GM18867 (cell line): ENCODE measurements at regions not wholly inside any gene's neighbourhood (a gene's known extent, or its start where the extent isn't known, plus 50 kb on each side); places are given as distances from the start of the nearest gene placed in this dataset.

Experiments
- ATAC-seq: cut with Tn5 transposase; IDR thresholded peaks from one replicate; pipeline ENCODE4 v1.9.1; 2021; ENCODE audit warnings: mild to moderate bottlenecking, moderate library complexity; ENCODE audit not compliant: unreplicated experiment

GRCh38 chr3:82773207-82773606 is 1011.8 kb upstream of the GBE1 start:
- ATAC-seq: no peak

- ATAC-seq: no peak
These were observed 1003.1 kb upstream of the GBE1 start for GRCh38 chr3:82764521-82764920.

GRCh38 chr3:82761858-82762257 is 1000.4 kb upstream of the GBE1 start:
- no peak for ATAC-seq

DNA sequence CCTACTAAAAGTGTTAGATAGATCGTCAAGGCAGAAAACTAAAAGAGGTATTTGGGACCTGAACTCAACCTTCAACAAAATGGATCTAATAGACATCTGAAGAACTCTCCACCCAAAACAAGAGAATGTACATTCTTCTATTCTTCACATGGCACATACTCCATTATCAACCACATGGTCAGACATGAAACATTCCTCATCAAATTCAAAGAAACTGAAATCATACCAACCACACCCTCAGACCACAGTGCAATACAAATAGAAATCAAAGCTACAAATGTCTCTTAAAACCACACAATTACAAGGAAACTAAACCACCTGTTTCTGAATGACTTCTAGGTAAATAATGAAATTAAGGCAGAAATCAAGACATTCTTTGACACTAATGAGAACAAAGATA is 984.1 kb upstream of the GBE1 start:
- ATAC-seq: no peak

DNA sequence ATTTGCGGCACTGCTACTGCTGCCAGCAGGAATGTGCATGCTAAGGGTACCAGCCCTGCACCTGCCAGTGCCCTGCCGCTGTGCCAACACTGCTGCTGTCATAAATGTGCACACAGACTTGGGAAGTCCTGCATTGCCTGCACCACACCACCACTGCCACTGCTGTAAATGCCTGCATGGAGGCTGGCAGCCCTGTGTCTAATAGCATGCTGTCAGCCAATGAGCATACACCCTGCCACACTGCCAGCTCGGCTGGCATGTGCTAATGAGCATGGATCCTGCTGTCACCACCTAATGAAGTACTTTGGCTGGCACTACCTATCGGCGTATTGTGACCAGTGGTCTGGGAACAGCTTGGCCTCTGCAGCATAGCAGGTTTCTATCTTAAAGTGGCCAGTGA is 981.8 kb upstream of the GBE1 start:
- no peak for ATAC-seq

GRCh38 chr3:82741346-82741745 is 979.9 kb upstream of the GBE1 start:
- ATAC-seq: no peak

- no peak for ATAC-seq
These were observed 977.9 kb upstream of the GBE1 start for GRCh38 chr3:82739390-82739789.

GRCh38 chr3:82736696-82737277 is 975.3 kb upstream of the GBE1 start:
- ATAC-seq: no peak

DNA sequence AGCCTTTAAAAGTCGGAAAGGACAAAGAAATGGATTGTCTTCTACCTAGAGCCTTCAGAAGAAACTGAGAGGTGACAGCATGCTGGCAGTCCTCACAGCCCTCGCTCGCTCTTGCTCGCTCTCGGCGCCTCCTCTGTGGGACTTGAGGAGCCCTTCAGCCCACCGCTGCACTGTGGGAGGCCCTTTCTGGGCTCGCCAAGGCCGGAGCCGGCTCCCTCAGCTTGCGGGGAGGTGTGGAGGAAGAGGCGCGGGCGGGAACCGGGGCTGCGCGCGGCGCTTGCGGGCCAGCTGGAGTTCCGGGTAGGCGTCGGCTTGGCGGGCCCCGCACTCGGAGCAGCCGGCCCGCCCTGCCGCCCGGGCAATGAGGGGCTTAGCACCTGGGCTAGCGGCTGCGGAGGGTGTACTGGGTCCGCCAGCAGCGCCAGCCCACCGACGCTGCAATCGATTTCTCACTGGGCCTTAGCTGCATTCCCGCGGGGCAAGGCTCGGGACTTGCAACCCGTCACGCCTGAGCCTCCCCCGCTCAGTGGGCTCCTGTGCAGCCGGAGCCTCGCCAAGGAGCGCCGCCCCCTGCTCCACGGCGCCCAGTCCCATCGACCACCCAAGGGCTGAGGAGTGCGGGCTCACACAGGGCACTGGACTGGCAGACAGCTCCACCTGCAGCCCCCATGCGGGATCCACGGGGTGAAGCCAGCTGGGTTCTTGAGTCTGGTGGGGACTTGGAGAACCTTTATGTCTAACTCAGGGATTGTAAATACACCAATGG is 953.8 kb upstream of the GBE1 start:
- no peak for ATAC-seq

GRCh38 chr3:82707035-82707434 is 945.6 kb upstream of the GBE1 start:
- ATAC-seq: no peak

GRCh38 chr3:82685761-82686160 is 924.3 kb upstream of the GBE1 start:
- ATAC-seq: no peak

GRCh38 chr3:82676356-82677026 is 915.0 kb upstream of the GBE1 start:
- ATAC-seq: no peak

DNA sequence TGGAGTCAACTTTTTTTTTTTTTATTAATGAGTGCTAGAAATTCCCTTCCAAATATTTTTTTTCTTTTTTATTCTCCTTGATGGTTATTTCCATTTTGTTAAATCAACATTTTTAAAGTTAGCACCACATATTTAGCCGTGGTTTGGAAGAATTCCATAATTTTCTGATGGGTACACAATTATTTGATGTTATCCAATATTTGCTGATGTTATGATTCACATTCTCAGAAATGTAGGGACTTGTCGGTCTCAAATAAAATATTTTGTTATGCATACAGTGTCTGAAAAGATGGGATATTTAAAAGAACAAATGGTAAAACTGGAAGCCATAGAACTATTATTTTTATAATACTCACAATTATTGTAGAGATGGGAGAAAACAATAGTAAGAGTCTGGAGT is 911.5 kb upstream of the GBE1 start:
- ATAC-seq: no peak

- no peak for ATAC-seq
These were observed 910.0 kb upstream of the GBE1 start for GRCh38 chr3:82671466-82671865.

DNA sequence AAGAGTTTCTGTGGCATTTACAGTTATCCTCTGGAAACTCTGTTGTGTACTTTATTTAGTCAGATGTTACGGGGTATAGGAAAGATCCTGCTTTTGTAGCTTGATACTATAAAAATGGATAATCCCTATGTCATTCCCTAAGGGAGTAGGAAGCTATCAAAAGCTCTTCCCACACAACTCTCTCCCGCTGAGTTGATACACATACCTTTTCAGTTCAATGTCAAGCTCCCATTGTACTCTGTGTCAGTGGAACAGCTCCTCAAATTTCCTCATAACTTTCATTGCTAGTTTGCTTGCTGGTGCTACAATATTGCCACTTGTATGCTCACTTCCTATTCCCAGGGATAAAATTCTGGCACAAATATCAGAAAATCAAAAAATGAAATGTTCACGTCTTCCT is 893.3 kb upstream of the GBE1 start:
- no peak for ATAC-seq

- ATAC-seq: no peak
These were observed 882.5 kb upstream of the GBE1 start for GRCh38 chr3:82643948-82644347.

DNA sequence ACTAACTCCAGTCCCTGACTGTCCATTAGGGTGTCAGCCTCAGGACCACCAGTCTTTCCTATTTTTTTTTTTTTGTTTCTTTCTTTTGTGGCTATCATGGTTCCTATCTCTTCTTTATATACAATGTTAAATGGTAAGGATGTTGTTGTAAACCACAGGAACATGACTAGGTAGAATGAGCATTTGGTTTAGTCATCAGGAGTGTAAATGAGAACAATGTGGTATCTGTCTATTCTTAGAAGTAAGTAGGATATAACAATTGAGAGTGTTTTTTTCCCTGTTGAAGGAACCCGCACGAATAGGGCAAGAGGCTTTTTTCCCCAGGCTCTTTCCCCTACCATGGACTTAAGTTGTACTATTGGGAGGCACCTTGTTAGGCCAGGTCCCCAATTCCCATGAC is 880.3 kb upstream of the GBE1 start:
- no peak for ATAC-seq

DNA sequence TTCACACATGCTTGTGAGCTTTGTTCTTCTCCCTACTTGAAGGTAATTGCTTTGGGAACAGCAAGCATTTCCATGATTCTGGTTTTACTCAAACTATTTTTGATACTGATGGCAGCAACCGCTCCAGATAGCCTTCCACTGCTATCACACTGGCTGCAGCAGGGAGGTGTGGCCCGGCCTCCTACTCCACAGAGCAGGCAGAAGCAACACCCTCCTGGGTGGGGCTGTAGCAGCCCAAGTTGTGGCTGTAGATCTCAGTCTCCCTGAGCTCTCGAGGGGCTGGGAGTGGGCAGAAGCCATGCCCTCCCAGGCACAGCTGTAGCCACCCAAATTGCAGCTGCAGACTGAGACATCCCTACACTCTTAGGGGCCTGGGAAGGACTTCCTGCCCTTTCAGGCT is 878.8 kb upstream of the GBE1 start:
- ATAC-seq: no peak

DNA sequence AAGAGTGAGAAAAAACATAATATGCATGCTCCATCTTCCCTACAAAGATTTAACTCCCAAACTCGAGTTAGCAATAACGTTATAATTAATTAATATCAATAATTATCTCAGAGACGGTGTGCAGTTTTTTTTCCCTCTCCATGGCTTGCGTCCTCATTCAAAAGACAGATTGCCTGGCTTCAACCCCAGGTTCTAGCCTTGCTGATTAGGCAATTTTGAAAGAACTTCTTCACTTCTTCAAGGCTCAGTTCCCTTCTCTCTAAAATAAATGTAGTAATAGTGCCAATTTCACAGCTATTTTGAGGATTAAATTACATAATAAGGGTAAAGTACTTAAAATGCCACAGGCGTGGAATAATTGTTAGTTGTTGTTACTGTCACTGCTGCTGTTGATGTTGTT is 876.1 kb upstream of the GBE1 start:
- no peak for ATAC-seq

GRCh38 chr3:82636177-82636576 is 874.7 kb upstream of the GBE1 start:
- no peak for ATAC-seq

DNA sequence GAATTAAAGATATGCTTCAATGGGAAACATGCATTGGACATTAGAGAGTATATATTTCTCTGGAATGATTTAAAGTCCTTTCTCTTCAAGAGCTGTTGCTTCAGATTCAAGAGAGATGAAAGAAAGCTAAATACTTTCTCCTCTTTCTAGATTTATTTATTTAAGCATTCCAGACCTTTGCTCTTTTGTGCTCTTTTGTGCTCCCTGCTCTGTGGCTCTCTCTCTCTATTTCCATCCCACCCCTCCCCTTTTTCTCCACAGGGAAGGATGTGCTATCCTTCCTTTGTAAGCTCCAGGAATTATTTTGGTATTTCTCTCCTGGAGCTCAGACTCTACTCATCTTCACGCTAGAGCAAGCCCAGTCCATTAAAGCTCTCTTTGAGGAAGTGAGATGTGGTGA is 871.9 kb upstream of the GBE1 start:
- no peak for ATAC-seq

DNA sequence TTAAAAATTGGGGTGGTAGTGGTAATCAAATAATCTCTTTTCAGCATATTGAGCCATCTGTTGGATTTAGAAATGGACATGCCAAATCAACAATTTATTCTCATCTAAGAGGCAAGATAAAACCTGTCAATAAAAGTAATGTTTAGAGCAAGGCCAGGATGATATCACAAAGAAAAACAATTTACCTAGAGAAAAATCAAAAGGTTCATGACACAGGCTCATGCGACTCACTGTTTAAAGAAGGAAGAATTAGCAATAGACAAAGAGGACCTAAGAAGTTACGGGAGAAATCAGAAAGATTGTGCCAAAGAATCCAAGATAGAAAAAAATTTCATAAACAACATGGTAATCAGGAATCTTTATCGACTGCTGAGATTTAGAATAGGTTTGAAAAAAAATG is 868.5 kb upstream of the GBE1 start:
- ATAC-seq: no peak
